GM12878 (cell line): ENCODE measurements at regions not wholly inside any gene's neighbourhood (a gene's known extent, or its start where the extent isn't known, plus 50 kb on each side); places are given as distances from the start of the nearest gene placed in this dataset.
A peak's percentile ranks its signal among the peaks of the same experiment; 100 is the strongest.

Experiments
- ATAC-seq: fragments of 200-7000 bp; cut with Tn5 transposase; 3 replicates; pipeline ENCODE4 v1.9.1; 2020; ENCODE audit warnings: mild to moderate bottlenecking, moderate library complexity
- BruUV-seq: library from RNA; stranded (reverse); fragments of 400-500 nt; replicated peaks from 2 replicates; lab custom pipeline; 2021; lab: Mats Ljungman, UMichigan
- CTCF ChIA-PET: fragments of 300-600 bp; sonication (Branson Sonifier 250); formaldehyde crosslinking; extraction: SDS; loops from one replicate; lab custom pipeline; 2021; ENCODE audit warnings: inconsistent platforms; lab: Yijun Ruan, JAX
- POLR2A ChIA-PET: fragments of 350-600 bp; formaldehyde crosslinking; extraction: SDS; loops from one replicate; lab custom pipeline; 2021; ENCODE audit warnings: inconsistent platforms; lab: Charles Lee
- RAD21 ChIA-PET: fragments of 300-600 bp; sonication (Branson Sonifier 250); formaldehyde crosslinking; loops from one replicate; lab custom pipeline; 2023; ENCODE audit warnings: antibody characterized with exemption; ENCODE audit not compliant: unreplicated experiment; lab: Charles Lee
- SMC1A ChIA-PET: fragments of 300-600 bp; sonication (Branson Sonifier 250); formaldehyde crosslinking; loops from one replicate; lab custom pipeline; 2023; ENCODE audit not compliant: unreplicated experiment, uncharacterized antibody; lab: Charles Lee
- DNase-seq: peaks from one replicate; pipeline ENCODE4 v3.0.0-alpha.2; 2011; ENCODE audit warnings: low read depth, low spot score
- FAIRE-seq: peaks from 3 replicates; lab custom pipeline; 2011; peaks lifted over from hg19 to GRCh38; lab: Jason Lieb, UNC
- H2AFZ ChIP-seq: 2 replicates; pipeline ENCODE4 v1.6.0; 2011; ENCODE audit warnings: low read depth, low read length, control low read depth; ENCODE audit not compliant: control insufficient read depth
- H3K27ac ChIP-seq: 2 replicates; pipeline ENCODE4 v1.5.1; 2011; ENCODE audit warnings: control low read depth; ENCODE audit not compliant: control insufficient read depth, insufficient read depth
- H3K27me3 ChIP-seq, 2 experiments: replicated peaks in 1 of 2; 2 replicates each; pipeline versions ENCODE4 v1.6.0 to v1.6.1; 2011; ENCODE audit warnings: low read length in 1 of 2; ENCODE audit not compliant: control insufficient read depth in 2 of 2, insufficient read depth in 2 of 2
- H3K36me3 ChIP-seq, 2 experiments: 2 replicates each; pipeline ENCODE4 v1.5.1; 2011; ENCODE audit warnings: low read length in 1 of 2; ENCODE audit not compliant: control insufficient read depth in 2 of 2, insufficient read depth in 2 of 2
- H3K4me1 ChIP-seq: 2 replicates; pipeline ENCODE4 v1.6.1; 2011; ENCODE audit warnings: mild to moderate bottlenecking, low read length, moderate library complexity, mixed read lengths; ENCODE audit not compliant: control insufficient read depth, insufficient read depth
- H3K4me2 ChIP-seq: 2 replicates; pipeline ENCODE4 v1.6.0; 2011; ENCODE audit warnings: control low read depth; ENCODE audit not compliant: control insufficient read depth, insufficient read depth
- H3K4me3 ChIP-seq: fragments of 200-600 bp; sonication (generic); 2 replicates; pipeline ENCODE4 v1.5.1; 2016
- H3K79me2 ChIP-seq: 2 replicates; pipeline ENCODE4 v1.6.0; 2011; ENCODE audit warnings: low read length; ENCODE audit not compliant: control insufficient read depth, insufficient read depth
- H3K9ac ChIP-seq: 2 replicates; pipeline ENCODE4 v1.8.0; 2011; ENCODE audit warnings: low read length, control low read depth, mixed read lengths; ENCODE audit not compliant: control insufficient read depth, insufficient read depth
- H3K9me3 ChIP-seq: replicated peaks from 3 replicates; pipeline ENCODE4 v1.5.1; 2011; ENCODE audit warnings: mild to moderate bottlenecking, low read length; ENCODE audit not compliant: control insufficient read depth, insufficient read depth
- H4K20me1 ChIP-seq: 2 replicates; pipeline ENCODE4 v1.6.0; 2011; ENCODE audit not compliant: control insufficient read depth, insufficient read depth
- CTCF ChIP-seq, 3 experiments: IDR thresholded peaks in 2 of 3; conservative IDR thresholded peaks in 1 of 3; 2 replicates each; pipeline ENCODE4 v1.5.1; 2011; ENCODE audit warnings: low read depth in 3 of 3, low read length in 3 of 3, mild to moderate bottlenecking in 3 of 3, control low read depth in 2 of 3, moderate library complexity in 2 of 3, inconsistent platforms in 1 of 3, mixed read lengths in 1 of 3; ENCODE audit not compliant: control insufficient read depth in 2 of 3, insufficient read depth in 1 of 3; ENCODE audit errors: extremely low read depth in 1 of 3
- E4F1 ChIP-seq: fragments of 450-650 bp; IDR thresholded peaks from 2 replicates; pipeline ENCODE4 v1.6.1; 2018; ENCODE audit warnings: borderline replicate concordance, mild to moderate bottlenecking; ENCODE audit not compliant: partially characterized antibody
- ESRRA ChIP-seq: IDR thresholded peaks from 2 replicates; pipeline ENCODE4 v1.6.1; 2012; ENCODE audit warnings: mild to moderate bottlenecking, low read length, improper control_type of control experiment
- NRF1 ChIP-seq: conservative IDR thresholded peaks from 2 replicates; pipeline ENCODE4 v1.6.1; 2011; ENCODE audit warnings: mild to moderate bottlenecking, low read depth, low read length, improper control_type of control experiment
- TCF7 ChIP-seq: IDR thresholded peaks from 2 replicates; pipeline ENCODE4 v1.6.1; 2014; ENCODE audit warnings: antibody characterized with exemption, borderline replicate concordance
- ZSCAN29 ChIP-seq: fragments of 450-650 bp; IDR thresholded peaks from 2 replicates; pipeline ENCODE4 v1.6.1; 2017; ENCODE audit warnings: mild to moderate bottlenecking, moderate library complexity
- WGBS: methylation state at CpG from one replicate; pipeline ENCODE4 v1.1.6; 2016; ENCODE audit warnings: low lambda C conversion rate; ENCODE audit not compliant: insufficient replicate concordance, insufficient coverage; ENCODE audit errors: missing lambda C conversion rate; 5-methylcytosine and 5-hydroxymethylcytosine counted together
- in situ Hi-C: fragments of 300-500 bp; cut with MboI; formaldehyde crosslinking; loops from 9 replicates; pipeline ENCODE4 v1.14.3; 2018; ENCODE audit warnings: mixed read lengths
- intact Hi-C: fragments of 100-400 bp; cut with micrococcal nuclease; formaldehyde crosslinking; loops from one replicate; pipeline ENCODE4 v1.14.2; 2022; ENCODE audit not compliant: unreplicated experiment
- TF ChIP-seq, protein P1 (sequence below): fragments of 450-650 bp; IDR thresholded peaks from 2 replicates; pipeline ENCODE4 v1.6.1; 2016; ENCODE audit warnings: mild to moderate bottlenecking, moderate library complexity, borderline replicate concordance

DNA sequence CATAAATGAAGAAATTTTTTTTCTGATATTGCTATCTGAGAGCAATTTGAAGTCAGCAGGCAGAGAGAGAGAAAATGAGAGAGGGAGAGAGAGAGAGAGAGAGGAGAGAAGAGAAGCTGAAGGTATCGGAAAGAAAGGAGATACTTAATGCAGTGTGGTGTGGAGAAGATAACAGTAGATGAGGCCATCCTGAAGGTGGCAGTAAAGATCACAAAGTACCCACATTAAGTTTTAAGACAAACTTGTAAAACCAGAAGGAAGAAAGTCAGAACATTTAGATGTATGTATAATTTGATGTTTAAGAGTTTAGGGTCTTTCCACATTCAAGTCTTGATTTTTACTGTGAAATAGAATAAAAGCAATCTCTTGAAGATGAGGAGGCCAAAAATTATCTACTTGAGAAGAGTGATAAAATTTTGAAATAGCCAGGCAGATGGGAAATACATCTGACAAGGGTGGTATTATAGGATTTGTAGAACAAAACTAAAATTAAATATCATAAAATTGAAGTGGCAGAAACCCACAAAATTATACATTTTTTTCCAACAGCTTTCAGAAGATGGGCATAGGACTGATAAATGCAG is 1753.4 kb downstream of the MRPL39 start:
- no peaks in the 10 kb centered on the region for H3K4me1 ChIP-seq
- no TSS peak for BruUV-seq
- H3K27me3 ChIP-seq, result no peaks in the 10 kb centered on the region
- in situ Hi-C loops, result no loop called here
- CTCF ChIA-PET, result interaction anchor here (0.9 to 1.3 kb wide), 2 partner anchors 115 to 1751 kb away, joined by 3 read pairs; no protein-coding TSS in a partner anchor
- POLR2A ChIA-PET, result no interaction called here
- SMC1A ChIA-PET, result no interaction called here
- H3K27ac ChIP-seq, result no peak overlapping the region
- no peak overlapping the region for H3K4me3 ChIP-seq
- no peaks in the 10 kb centered on the region; the same call in 2 of the 3 replicates for H3K9me3 ChIP-seq
- H3K36me3 ChIP-seq, result no peaks in the 10 kb centered on the region
- DNase-seq, result no peak
- TF ChIP-seq, protein P1, sequence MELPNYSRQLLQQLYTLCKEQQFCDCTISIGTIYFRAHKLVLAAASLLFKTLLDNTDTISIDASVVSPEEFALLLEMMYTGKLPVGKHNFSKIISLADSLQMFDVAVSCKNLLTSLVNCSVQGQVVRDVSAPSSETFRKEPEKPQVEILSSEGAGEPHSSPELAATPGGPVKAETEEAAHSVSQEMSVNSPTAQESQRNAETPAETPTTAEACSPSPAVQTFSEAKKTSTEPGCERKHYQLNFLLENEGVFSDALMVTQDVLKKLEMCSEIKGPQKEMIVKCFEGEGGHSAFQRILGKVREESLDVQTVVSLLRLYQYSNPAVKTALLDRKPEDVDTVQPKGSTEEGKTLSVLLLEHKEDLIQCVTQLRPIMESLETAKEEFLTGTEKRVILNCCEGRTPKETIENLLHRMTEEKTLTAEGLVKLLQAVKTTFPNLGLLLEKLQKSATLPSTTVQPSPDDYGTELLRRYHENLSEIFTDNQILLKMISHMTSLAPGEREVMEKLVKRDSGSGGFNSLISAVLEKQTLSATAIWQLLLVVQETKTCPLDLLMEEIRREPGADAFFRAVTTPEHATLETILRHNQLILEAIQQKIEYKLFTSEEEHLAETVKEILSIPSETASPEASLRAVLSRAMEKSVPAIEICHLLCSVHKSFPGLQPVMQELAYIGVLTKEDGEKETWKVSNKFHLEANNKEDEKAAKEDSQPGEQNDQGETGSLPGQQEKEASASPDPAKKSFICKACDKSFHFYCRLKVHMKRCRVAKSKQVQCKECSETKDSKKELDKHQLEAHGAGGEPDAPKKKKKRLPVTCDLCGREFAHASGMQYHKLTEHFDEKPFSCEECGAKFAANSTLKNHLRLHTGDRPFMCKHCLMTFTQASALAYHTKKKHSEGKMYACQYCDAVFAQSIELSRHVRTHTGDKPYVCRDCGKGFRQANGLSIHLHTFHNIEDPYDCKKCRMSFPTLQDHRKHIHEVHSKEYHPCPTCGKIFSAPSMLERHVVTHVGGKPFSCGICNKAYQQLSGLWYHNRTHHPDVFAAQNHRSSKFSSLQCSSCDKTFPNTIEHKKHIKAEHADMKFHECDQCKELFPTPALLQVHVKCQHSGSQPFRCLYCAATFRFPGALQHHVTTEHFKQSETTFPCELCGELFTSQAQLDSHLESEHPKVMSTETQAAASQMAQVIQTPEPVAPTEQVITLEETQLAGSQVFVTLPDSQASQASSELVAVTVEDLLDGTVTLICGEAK, result no peak
- TF ChIP-seq NRF1 (no peak), ESRRA (no peak), ZSCAN29 (no peak), TCF7 (no peak), CTCF (IDR thresholded peaks at IDR 0.05 in 2 of 3, conservative IDR thresholded peaks at IDR 0.05 in 1 of 3; ENCODE audit: control insufficient read depth in 2 of 3, extremely low read depth in 1 of 3, insufficient read depth in 1 of 3, low read depth in 3 of 3, low read length in 3 of 3) (peak; percentile 19 to 57 (median 27); a peak in 4 of 6 replicates), E4F1 (no peak)
- no peak overlapping the region for H3K4me2 ChIP-seq
- RAD21 ChIA-PET, result no interaction called here
- no peak for FAIRE-seq
- no peak overlapping the region for H3K9ac ChIP-seq
- H4K20me1 ChIP-seq, result no peaks in the 10 kb centered on the region
- intact Hi-C loops, result loop anchor here (1.0 kb wide), 1 partner anchor 114 kb away; no protein-coding TSS in a partner anchor
- WGBS, result 13% methylated on average over 1 of the region's 1 CpG
- H2AFZ ChIP-seq, result no peak overlapping the region
- H3K79me2 ChIP-seq, result no peaks in the 10 kb centered on the region
- ATAC-seq, result peak; percentile 64
